Lung (tissue), 11 donors: ENCODE measurements at regions not wholly inside any gene's neighbourhood (a gene's known extent, or its start where the extent isn't known, plus 50 kb on each side); places are given as distances from the start of the nearest gene placed in this dataset.
"Not testable (repeated sequence)": the region's sequence is repeated elsewhere in the genome, so short reads cannot be mapped to it uniquely, and the experiment has no call there.

Source experiments
- ATAC-seq: fragments of 200-7000 bp; cut with Tn5 transposase; one replicate; pipeline ENCODE4 v1.9.1; 2020; ENCODE audit warnings: moderate number of reproducible peaks; ENCODE audit not compliant: insufficient read depth, low FRiP score
- DNase-seq, 3 donors: peaks; one replicate each; pipeline ENCODE4 v3.0.0-alpha.2; 2013 to 2017
- H3K27ac ChIP-seq, 2 donors: one replicate each; pipeline ENCODE4 v1.5.1; 2013; ENCODE audit warnings: mild to moderate bottlenecking in 2 of 2, moderate library complexity in 2 of 2, control low read depth in 1 of 2, inconsistent platforms in 1 of 2, low read depth in 1 of 2, low read length in 1 of 2
- H3K27me3 ChIP-seq, 3 donors: one replicate each; pipeline ENCODE4 v1.5.1; 2013; ENCODE audit warnings: low read length in 2 of 3; ENCODE audit not compliant: control insufficient read depth in 3 of 3, insufficient read depth in 3 of 3
- H3K36me3 ChIP-seq, 4 donors: one replicate each; pipeline ENCODE4 v1.5.1; 2013; ENCODE audit warnings: low read length in 4 of 4, mild to moderate bottlenecking in 1 of 4, moderate library complexity in 1 of 4; ENCODE audit not compliant: control insufficient read depth in 4 of 4, insufficient read depth in 4 of 4
- H3K4me1 ChIP-seq, 5 donors: one replicate each; pipeline ENCODE4 v1.5.1; 2013; ENCODE audit warnings: low read length in 5 of 5, mild to moderate bottlenecking in 2 of 5, moderate library complexity in 1 of 5; ENCODE audit not compliant: control insufficient read depth in 5 of 5, insufficient read depth in 5 of 5
- H3K4me3 ChIP-seq: one replicate; pipeline ENCODE4 v1.5.1; 2013; ENCODE audit warnings: mild to moderate bottlenecking, control low read depth, moderate library complexity
- H3K9ac ChIP-seq, 2 donors: one replicate each; pipeline ENCODE4 v1.5.1; 2013; ENCODE audit warnings: low read length in 2 of 2, control low read depth in 1 of 2; ENCODE audit not compliant: insufficient read depth in 1 of 2
- H3K9me3 ChIP-seq, 4 donors: one replicate each; pipeline ENCODE4 v1.5.1; 2013; ENCODE audit warnings: low read length in 3 of 4, mild to moderate bottlenecking in 1 of 4, moderate library complexity in 1 of 4; ENCODE audit not compliant: control insufficient read depth in 4 of 4, insufficient read depth in 3 of 4
- CTCF ChIP-seq: IDR thresholded peaks from 2 replicates; pipeline ENCODE4 v1.5.1; 2012; ENCODE audit warnings: mild to moderate bottlenecking; ENCODE audit errors: control extremely low read depth, extremely low read depth
- WGBS, 2 donors: extraction: QIAGEN DNeasy Blood & Tissue Kit; methylation state at CpG; one replicate each; pipeline ENCODE4 v1.1.7; 2013; 5-methylcytosine and 5-hydroxymethylcytosine counted together
- donor health status: control.
- donor health status: control.
- donor health status: Bipolar disorder and iron deficiency.
- donor health status: healthy.
- donor health status: DM: yes; HTN: yes; CAD: no.

- WGBS, 2 donors, result 55 to 57% methylated on average over 2 of the region's 2 CpGs
- DNase-seq, result no peak
- H3K36me3 ChIP-seq, result no peaks in the 10 kb centered on the region
- no peak for ATAC-seq
- H3K27me3 ChIP-seq, result no peaks in the 10 kb centered on the region
- no peak overlapping the region for H3K9ac ChIP-seq
- peaks cover 0 to 4% (median 0%) of the 10 kb centered on the region in 5 donors for H3K4me1 ChIP-seq
- no peak overlapping the region for H3K27ac ChIP-seq
- no peak overlapping the region for H3K4me3 ChIP-seq
- no peaks in the 10 kb centered on the region for H3K9me3 ChIP-seq
- no peak for TF ChIP-seq CTCF
Observed at GRCh38 chr13:44797685-44798084, 191.6 kb downstream of the NUFIP1 start.

- peaks cover 0 to 4% (median 0%) of the 10 kb centered on the region in 5 donors for H3K4me1 ChIP-seq
- TF ChIP-seq CTCF, result no peak
- DNase-seq (no peak), ATAC-seq (no peak)
- H3K4me3 ChIP-seq, result no peak overlapping the region
- no peaks in the 10 kb centered on the region for H3K9me3 ChIP-seq
- no peaks in the 10 kb centered on the region for H3K36me3 ChIP-seq
- no peak overlapping the region for H3K9ac ChIP-seq
- WGBS, 2 donors, result 76 to 85% methylated on average over 5 of the region's 5 CpGs
- H3K27ac ChIP-seq, result no peak overlapping the region
- no peaks in the 10 kb centered on the region for H3K27me3 ChIP-seq
Observed at GRCh38 chr13:44796597-44797490, 192.4 kb downstream of the NUFIP1 start.

- not testable (repeated sequence) for H3K9me3 ChIP-seq, DNase-seq, H3K27me3 ChIP-seq, H3K4me1 ChIP-seq, H3K9ac ChIP-seq, H3K27ac ChIP-seq, H3K36me3 ChIP-seq, ATAC-seq, H3K4me3 ChIP-seq
- 90 to 91% methylated on average over 2 of the region's 2 CpGs for WGBS, 2 donors
Observed at GRCh38 chr13:44796039-44796438, 193.2 kb downstream of the NUFIP1 start.

DNA sequence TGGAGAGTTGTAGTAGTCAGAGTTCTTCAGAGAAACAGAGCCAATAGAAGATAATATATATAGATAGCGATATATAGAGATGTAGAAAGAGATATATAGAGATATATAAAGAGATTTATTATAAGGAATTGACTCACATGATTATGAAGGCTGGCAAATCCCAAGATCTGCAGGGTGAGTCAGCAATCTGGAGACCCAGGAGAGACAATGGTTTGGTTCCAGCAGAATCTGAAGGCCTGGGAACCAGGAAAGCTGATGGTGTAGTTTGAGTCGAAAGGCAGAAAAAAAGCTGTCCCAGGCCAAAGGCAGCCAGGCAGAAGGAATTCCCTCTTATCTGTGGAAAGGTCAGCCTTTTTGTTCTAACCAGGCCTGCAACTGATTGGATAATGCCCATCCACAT is 194.1 kb downstream of the NUFIP1 start:
- H3K4me1 ChIP-seq, result peaks cover 0 to 4% (median 0%) of the 10 kb centered on the region in 5 donors
- TF ChIP-seq CTCF, result no peak
- H3K36me3 ChIP-seq, result no peaks in the 10 kb centered on the region
- no peak for DNase-seq
- H3K9me3 ChIP-seq, result no peaks in the 10 kb centered on the region
- H3K9ac ChIP-seq, result no peak overlapping the region
- no peak overlapping the region for H3K4me3 ChIP-seq
- 96 to 97% methylated on average over 2 of the region's 2 CpGs for WGBS, 2 donors
- H3K27ac ChIP-seq, result no peak overlapping the region
- no peak for ATAC-seq
- H3K27me3 ChIP-seq, result no peaks in the 10 kb centered on the region
